H9 (cell line): ENCODE measurements at regions not wholly inside any gene's neighbourhood (a gene's known extent, or its start where the extent isn't known, plus 50 kb on each side); places are given as distances from the start of the nearest gene placed in this dataset.

ENCODE experiments used
- DNase-seq: peaks from one replicate; pipeline ENCODE4 v3.0.0-alpha.2; 2017
- H2AFZ ChIP-seq: one replicate; pipeline ENCODE4 v1.6.1; 2013; ENCODE audit warnings: mild to moderate bottlenecking, low read length, control low read depth, moderate library complexity
- H2AK5ac ChIP-seq: 2 replicates; pipeline ENCODE4 v1.6.1; 2013; ENCODE audit warnings: low read length, control low read depth, mixed read lengths; ENCODE audit not compliant: insufficient read length
- H2BK120ac ChIP-seq: one replicate; pipeline ENCODE4 v1.6.1; 2013; ENCODE audit warnings: low read depth, mild to moderate bottlenecking, low read length, control low read depth, inconsistent platforms; ENCODE audit not compliant: poor library complexity, severe bottlenecking
- H2BK12ac ChIP-seq: 2 replicates; pipeline ENCODE4 v1.6.1; 2013; ENCODE audit warnings: low read length, control low read depth, mixed read lengths, low read depth; ENCODE audit not compliant: insufficient read length
- H2BK15ac ChIP-seq: 2 replicates; pipeline ENCODE4 v1.6.1; 2013; ENCODE audit warnings: low read depth, low read length, control low read depth
- H2BK20ac ChIP-seq: one replicate; pipeline ENCODE4 v1.6.1; 2013; ENCODE audit warnings: low read depth, mild to moderate bottlenecking, low read length, control low read depth, inconsistent platforms; ENCODE audit not compliant: poor library complexity, severe bottlenecking
- H2BK5ac ChIP-seq: 2 replicates; pipeline ENCODE4 v1.6.1; 2013; ENCODE audit warnings: low read length, control low read depth, mixed read lengths; ENCODE audit not compliant: insufficient read length
- H3K14ac ChIP-seq: 2 replicates; pipeline ENCODE4 v1.6.1; 2013; ENCODE audit warnings: low read length, control low read depth; ENCODE audit not compliant: insufficient read depth
- H3K18ac ChIP-seq: 2 replicates; pipeline ENCODE4 v1.6.1; 2013; ENCODE audit warnings: low read depth, mild to moderate bottlenecking, mixed read lengths, low read length, control low read depth; ENCODE audit not compliant: insufficient read length
- H3K23ac ChIP-seq: 2 replicates; pipeline ENCODE4 v1.6.1; 2013; ENCODE audit warnings: low read length, control low read depth, mixed read lengths, low read depth; ENCODE audit not compliant: insufficient read length
- H3K23me2 ChIP-seq: 2 replicates; pipeline ENCODE4 v1.6.1; 2013; ENCODE audit warnings: low read depth, mild to moderate bottlenecking, mixed read lengths, low read length, control low read depth; ENCODE audit not compliant: insufficient read length, poor library complexity, severe bottlenecking
- H3K27ac ChIP-seq: 2 replicates; pipeline ENCODE4 v1.5.1; 2013; ENCODE audit warnings: low read length, control low read depth, mixed read lengths, low read depth; ENCODE audit not compliant: insufficient read length
- H3K27me3 ChIP-seq: 2 replicates; pipeline ENCODE4 v1.6.1; 2013; ENCODE audit warnings: low read length, control low read depth, inconsistent platforms; ENCODE audit not compliant: insufficient read depth
- H3K4ac ChIP-seq: 2 replicates; pipeline ENCODE4 v1.6.1; 2013; ENCODE audit warnings: low read depth, mild to moderate bottlenecking, control low read depth, inconsistent platforms, low read length, moderate library complexity
- H3K4me1 ChIP-seq: 2 replicates; pipeline ENCODE4 v1.6.1; 2013; ENCODE audit warnings: low read length, control low read depth, inconsistent platforms; ENCODE audit not compliant: insufficient read depth
- H3K4me2 ChIP-seq: 2 replicates; pipeline ENCODE4 v1.6.1; 2013; ENCODE audit warnings: low read length, control low read depth, mixed read lengths; ENCODE audit not compliant: insufficient read length, insufficient read depth
- H3K56ac ChIP-seq: 2 replicates; pipeline ENCODE4 v1.6.1; 2013; ENCODE audit warnings: low read depth, mild to moderate bottlenecking, mixed read lengths, low read length, control low read depth; ENCODE audit not compliant: insufficient read length
- H3K79me1 ChIP-seq: 2 replicates; pipeline ENCODE4 v1.6.1; 2013; ENCODE audit warnings: low read depth, mild to moderate bottlenecking, moderate library complexity, low read length, control low read depth, inconsistent platforms; ENCODE audit not compliant: insufficient read depth, poor library complexity, severe bottlenecking
- H3K79me2 ChIP-seq: 2 replicates; pipeline ENCODE4 v1.6.1; 2013; ENCODE audit warnings: low read length, control low read depth, inconsistent platforms; ENCODE audit not compliant: insufficient read depth
- H3K9ac ChIP-seq: 2 replicates; pipeline ENCODE4 v1.6.1; 2013; ENCODE audit warnings: low read length, control low read depth, mixed read lengths; ENCODE audit not compliant: insufficient read length; ENCODE audit errors: extremely low read depth
- H3K9me3 ChIP-seq: one replicate; pipeline ENCODE4 v1.6.1; 2013; ENCODE audit warnings: low read depth, low read length, inconsistent platforms; ENCODE audit not compliant: control insufficient read depth
- H3T11ph ChIP-seq: one replicate; pipeline ENCODE4 v1.6.1; 2013; ENCODE audit warnings: mild to moderate bottlenecking, low read length, control low read depth, inconsistent platforms
- H4K20me1 ChIP-seq: one replicate; pipeline ENCODE4 v1.6.1; 2013; ENCODE audit not compliant: control insufficient read depth, insufficient read length, insufficient read depth
- H4K5ac ChIP-seq: 2 replicates; pipeline ENCODE4 v1.6.1; 2013; ENCODE audit warnings: low read depth, mild to moderate bottlenecking, mixed read lengths, low read length, control low read depth; ENCODE audit not compliant: insufficient read length
- H4K8ac ChIP-seq: replicated peaks from 2 replicates; pipeline ENCODE4 v1.6.1; 2013; ENCODE audit warnings: low read length, control low read depth, mixed read lengths, low read depth; ENCODE audit not compliant: insufficient read length
- H4K91ac ChIP-seq: 2 replicates; pipeline ENCODE4 v1.6.1; 2013; ENCODE audit warnings: low read depth, mild to moderate bottlenecking, moderate library complexity, mixed read lengths, low read length, control low read depth; ENCODE audit not compliant: insufficient read length
- H3K27ac Mint-ChIP-seq, 3 experiments: 2 replicates in 2 of 3; 3 replicates in 1 of 3; pipeline ENCODE4 v1.8.0; 2020 to 2021; ENCODE audit warnings: mixed read lengths in 3 of 3, mild to moderate bottlenecking in 1 of 3, moderate library complexity in 1 of 3
- H3K27me3 Mint-ChIP-seq: 2 replicates; pipeline ENCODE4 v1.8.0; 2021; ENCODE audit warnings: low read depth, mild to moderate bottlenecking, moderate library complexity, mixed read lengths
- H3K36me3 Mint-ChIP-seq, 3 experiments: 2 replicates in 2 of 3; 3 replicates in 1 of 3; pipeline ENCODE4 v1.8.0; 2020 to 2021; ENCODE audit warnings: low read depth in 3 of 3, mixed read lengths in 3 of 3; ENCODE audit not compliant: insufficient read depth in 1 of 3
- H3K4me1 Mint-ChIP-seq, 2 experiments: 2 replicates each; pipeline ENCODE4 v1.8.0; 2020; ENCODE audit warnings: mixed read lengths in 2 of 2
- H3K4me3 Mint-ChIP-seq, 2 experiments: 2 replicates in 1 of 2; 3 replicates in 1 of 2; pipeline ENCODE4 v1.8.0; 2020 to 2021; ENCODE audit warnings: mild to moderate bottlenecking in 2 of 2, mixed read lengths in 2 of 2, moderate library complexity in 1 of 2
- H3K9me3 Mint-ChIP-seq, 2 experiments: 2 replicates in 1 of 2; 3 replicates in 1 of 2; pipeline ENCODE4 v1.8.0; 2020; ENCODE audit warnings: mild to moderate bottlenecking in 2 of 2, mixed read lengths in 2 of 2, moderate library complexity in 1 of 2
- CTCF ChIP-seq: fragments of 200-600 bp; sonication (generic); conservative IDR thresholded peaks from 3 replicates; pipeline ENCODE4 v1.8.0; 2021; ENCODE audit warnings: antibody characterized with exemption, mild to moderate bottlenecking
- WGBS: extraction: QIAGEN DNeasy Blood & Tissue Kit; methylation state at CpG from one replicate; pipeline ENCODE4 v1.1.7; 2013; ENCODE audit warnings: missing lambda C conversion rate, low lambda C conversion rate, mixed read lengths; ENCODE audit not compliant: insufficient read length; ENCODE audit errors: extremely low coverage; 5-methylcytosine and 5-hydroxymethylcytosine counted together

GRCh38 chr11:29135504-29135903, 881.3 kb downstream of the KCNA4 start:
- H3K9ac ChIP-seq, result no peak overlapping the region
- H3K23ac ChIP-seq, result no peak overlapping the region
- H3K4me3 Mint-ChIP-seq, result no peak overlapping the region
- H3K27me3 ChIP-seq, result no peaks in the 10 kb centered on the region
- no peaks in the 10 kb centered on the region for H3K27me3 Mint-ChIP-seq
- no peak overlapping the region for H2BK20ac ChIP-seq
- no peaks in the 10 kb centered on the region for H3K4me1 Mint-ChIP-seq
- H3T11ph ChIP-seq, result no peak overlapping the region
- no peak overlapping the region for H2BK15ac ChIP-seq
- no peak overlapping the region for H4K5ac ChIP-seq
- H2AFZ ChIP-seq, result no peak overlapping the region
- H3K4me2 ChIP-seq, result no peak overlapping the region
- H2AK5ac ChIP-seq, result no peak overlapping the region
- no peaks in the 10 kb centered on the region for H3K9me3 Mint-ChIP-seq
- H4K20me1 ChIP-seq, result no peaks in the 10 kb centered on the region
- no peaks in the 10 kb centered on the region for H3K36me3 Mint-ChIP-seq
- no CpG with 5 or more reads among the region's 1 CpG for WGBS
- H2BK5ac ChIP-seq, result no peak overlapping the region
- H3K4ac ChIP-seq, result no peak overlapping the region
- no peak for DNase-seq
- H2BK12ac ChIP-seq, result no peak overlapping the region
- H3K79me1 ChIP-seq, result no peaks in the 10 kb centered on the region
- H3K27ac Mint-ChIP-seq, result no peak overlapping the region
- no peaks in the 10 kb centered on the region for H3K79me2 ChIP-seq
- H3K14ac ChIP-seq, result no peak overlapping the region
- no peaks in the 10 kb centered on the region for H3K4me1 ChIP-seq
- H3K23me2 ChIP-seq, result no peaks in the 10 kb centered on the region
- no peak overlapping the region for H4K8ac ChIP-seq
- H2BK120ac ChIP-seq, result no peak overlapping the region
- no peak overlapping the region for H3K27ac ChIP-seq
- H3K56ac ChIP-seq, result no peak overlapping the region
- TF ChIP-seq CTCF, result no peak
- no peak overlapping the region for H4K91ac ChIP-seq
- no peak overlapping the region for H3K18ac ChIP-seq
- H3K9me3 ChIP-seq, result no peaks in the 10 kb centered on the region
